Activated T-helper 9 cell treated with anti-CD3 and anti-CD28 coated beads, Interleukin-2, amount 50 U/mL, for 16 hours (primary cell): ENCODE measurements at regions not wholly inside any gene's neighbourhood (a gene's known extent, or its start where the extent isn't known, plus 50 kb on each side); places are given as distances from the start of the nearest gene placed in this dataset.
"Not testable (repeated sequence)": the region's sequence is repeated elsewhere in the genome, so short reads cannot be mapped to it uniquely, and the experiment has no call there.

Experiments used
- DNase-seq: peaks from one replicate; pipeline ENCODE4 v3.0.0-alpha.2; 2020; ENCODE audit warnings: low read depth

- no peak for DNase-seq
Observed at GRCh38 chr22:22374163-22374562, 129.6 kb downstream of the VPREB1 start.

GRCh38 chr22:22374579-22374978 lies 130.0 kb downstream of the VPREB1 start:
- DNase-seq, result no peak

- DNase-seq, result no peak
Observed at GRCh38 chr22:22375576-22376351, 131.2 kb downstream of the VPREB1 start.

- no peak for DNase-seq
Observed at GRCh38 chr22:22376352-22376706, 131.7 kb downstream of the VPREB1 start.

- not testable (repeated sequence) for DNase-seq
Observed at GRCh38 chr22:22376884-22377283, 131.7 kb downstream of the ZNF280B start.

- DNase-seq, result no peak
Observed at GRCh38 chr22:22377335-22377734, 131.2 kb downstream of the ZNF280B start.

- no peak for DNase-seq
Observed at GRCh38 chr22:22378446-22379415, 129.8 kb downstream of the ZNF280B start.

GRCh38 chr22:22380098-22381030 lies 128.2 kb downstream of the ZNF280B start:
- no peak for DNase-seq

GRCh38 chr22:22381292-22381691 lies 127.2 kb downstream of the ZNF280B start:
- DNase-seq, result not testable (repeated sequence)

- no peak for DNase-seq
Observed at GRCh38 chr22:22384267-22384666, 124.3 kb downstream of the ZNF280B start.

GRCh38 chr22:22384668-22385244 lies 123.8 kb downstream of the ZNF280B start:
- no peak for DNase-seq

GRCh38 chr22:22386602-22387385 lies 121.7 kb downstream of the ZNF280B start:
- DNase-seq, result no peak

- DNase-seq, result no peak
Observed at GRCh38 chr22:22387386-22387736, 121.2 kb downstream of the ZNF280B start.

GRCh38 chr22:22388090-22388489 lies 120.5 kb downstream of the ZNF280B start:
- DNase-seq, result no peak

GRCh38 chr22:22388494-22388893 lies 120.0 kb downstream of the ZNF280B start:
- DNase-seq, result no peak

GRCh38 chr22:22389467-22389866 lies 119.1 kb downstream of the ZNF280B start:
- DNase-seq, result no peak

GRCh38 chr22:22390989-22391388 lies 117.6 kb downstream of the ZNF280B start:
- DNase-seq, result no peak

GRCh38 chr22:22391543-22391942 lies 117.0 kb downstream of the ZNF280B start:
- DNase-seq, result no peak

- DNase-seq, result no peak
Observed at GRCh38 chr22:22392131-22392530, 116.4 kb downstream of the ZNF280B start.

- no peak for DNase-seq
Observed at GRCh38 chr22:22394591-22394990, 114.0 kb downstream of the ZNF280B start.

GRCh38 chr22:22395245-22395644 lies 113.3 kb downstream of the ZNF280B start:
- no peak for DNase-seq
